Stimulated activated CD8-positive, alpha-beta memory T cell treated with anti-CD3 and anti-CD28 coated beads, Interleukin-2, amount 100 ng/mL, for 48 hours (primary cell): ENCODE measurements at regions not wholly inside any gene's neighbourhood (a gene's known extent, or its start where the extent isn't known, plus 50 kb on each side); places are given as distances from the start of the nearest gene placed in this dataset.
"Not testable (repeated sequence)": the region's sequence is repeated elsewhere in the genome, so short reads cannot be mapped to it uniquely, and the experiment has no call there.

ENCODE experiments used
- DNase-seq, 2 donors: peaks; one replicate each; pipeline ENCODE4 v3.0.0-alpha.2; 2020; ENCODE audit warnings: low read depth in 2 of 2

DNA sequence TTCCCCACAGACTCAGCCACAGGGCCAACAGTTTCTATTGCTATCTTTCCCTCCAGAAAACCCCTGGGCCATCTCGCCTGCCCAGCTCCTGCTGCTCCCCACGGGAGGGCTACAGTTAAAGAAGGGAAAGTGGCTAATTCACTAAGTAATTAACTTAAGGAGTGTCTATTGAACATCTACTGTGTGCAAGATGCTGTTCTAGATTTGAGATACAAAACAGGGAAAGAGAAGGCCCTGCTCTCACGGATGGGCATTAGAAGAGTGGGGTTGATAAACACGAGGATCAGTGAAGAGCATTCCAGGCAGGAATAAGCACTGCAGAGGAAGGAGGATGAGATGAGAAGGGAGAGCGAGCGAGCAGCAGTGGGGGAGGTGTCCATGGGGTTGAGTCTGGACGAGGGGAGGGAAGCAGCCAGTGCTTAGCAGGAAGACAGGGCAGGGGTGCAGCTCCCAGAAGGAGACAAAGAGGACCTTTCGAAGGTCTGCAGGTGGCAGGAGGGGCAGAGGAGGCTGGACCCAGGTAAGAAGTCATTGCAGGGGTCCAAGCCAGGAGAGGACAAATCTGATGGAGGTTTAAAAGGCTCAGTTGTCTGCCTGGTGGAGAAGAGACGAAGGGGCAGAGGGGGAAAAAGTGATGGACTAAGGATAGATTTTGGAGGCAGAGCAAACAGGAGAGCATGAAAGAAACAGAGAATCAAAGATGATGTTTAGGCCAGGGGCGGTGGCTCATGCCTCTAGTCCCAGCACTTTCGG is 64.7 kb downstream of the KLF15 start:
- DNase-seq, result no peak

DNA sequence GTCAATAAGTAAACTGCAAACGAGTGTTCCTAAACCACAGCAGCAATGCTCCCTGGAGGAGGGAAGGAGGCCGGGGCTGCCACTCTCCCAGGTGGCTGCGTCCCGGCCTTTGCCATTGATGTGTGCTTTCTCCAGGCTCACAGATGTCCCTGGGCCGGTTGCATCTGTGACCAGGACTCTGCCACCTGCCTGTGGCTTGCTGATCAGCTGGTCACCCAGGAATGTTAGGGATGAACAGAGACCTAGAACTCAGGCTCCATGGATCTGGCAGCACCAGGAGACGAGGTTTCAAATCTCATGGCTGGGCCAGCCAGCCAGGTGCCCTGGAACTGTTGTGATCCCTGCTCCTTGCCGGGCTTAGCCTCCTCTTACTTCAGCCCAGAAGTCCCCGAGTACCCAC is 65.7 kb downstream of the KLF15 start:
- no peak for DNase-seq

DNA sequence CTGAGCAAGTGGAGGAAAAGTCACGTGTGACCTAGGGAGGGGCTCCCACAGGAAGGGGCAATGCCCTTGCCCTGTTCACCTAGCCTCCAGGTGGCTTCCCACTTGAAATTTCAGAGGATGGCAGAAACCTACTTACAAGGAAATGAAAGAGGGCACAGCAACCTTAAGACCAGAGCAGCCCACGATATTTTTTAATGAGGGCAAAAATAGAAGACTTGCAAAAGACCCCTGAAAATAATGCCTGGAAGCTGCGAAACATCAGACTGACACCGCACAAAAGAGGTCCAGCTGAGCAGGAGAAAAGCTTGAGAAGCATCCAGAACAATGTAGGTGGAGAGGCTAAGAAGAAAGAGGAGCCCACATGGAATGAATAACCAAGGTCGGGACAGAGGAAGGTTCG is 66.1 kb downstream of the KLF15 start:
- no peak for DNase-seq

DNA sequence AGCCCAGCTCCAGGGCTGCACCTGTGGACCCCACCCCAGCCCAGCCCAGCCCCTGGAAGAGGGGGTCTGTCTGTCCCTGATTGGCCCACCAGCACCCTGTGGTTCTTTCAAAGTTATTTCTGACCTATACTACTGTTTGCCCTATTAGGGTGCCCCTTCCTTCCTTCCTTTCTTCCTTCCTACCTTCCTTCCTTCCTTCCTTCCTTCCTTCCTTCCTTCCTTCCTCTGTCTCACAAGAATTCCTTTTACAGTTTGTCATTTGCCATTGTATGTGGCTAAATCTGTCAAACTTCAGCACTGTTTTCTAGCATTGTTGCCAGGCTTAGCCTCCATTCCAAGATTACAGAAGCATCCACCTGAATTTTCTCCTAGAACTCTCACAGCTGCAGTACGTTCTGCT is 66.9 kb downstream of the KLF15 start:
- DNase-seq, result no peak

DNA sequence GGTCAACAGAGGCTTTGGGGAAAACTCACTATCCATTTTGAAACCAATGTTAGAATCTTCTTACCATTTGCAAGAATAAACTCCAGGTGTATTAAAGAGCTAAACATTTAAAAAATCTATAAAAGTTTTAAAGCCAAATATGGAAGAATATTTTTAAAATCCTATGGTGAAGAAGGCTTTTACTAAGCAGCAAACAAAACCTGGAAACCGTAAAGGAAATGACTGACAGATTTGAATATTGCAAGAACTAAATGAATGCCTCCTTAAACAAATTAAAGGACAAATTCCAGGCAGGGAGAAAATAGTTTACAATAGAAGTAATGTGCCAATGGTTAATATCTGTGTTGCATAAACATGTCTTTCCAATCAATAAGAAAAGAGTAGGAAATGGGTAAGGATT is 68.1 kb downstream of the KLF15 start:
- no peak for DNase-seq

DNA sequence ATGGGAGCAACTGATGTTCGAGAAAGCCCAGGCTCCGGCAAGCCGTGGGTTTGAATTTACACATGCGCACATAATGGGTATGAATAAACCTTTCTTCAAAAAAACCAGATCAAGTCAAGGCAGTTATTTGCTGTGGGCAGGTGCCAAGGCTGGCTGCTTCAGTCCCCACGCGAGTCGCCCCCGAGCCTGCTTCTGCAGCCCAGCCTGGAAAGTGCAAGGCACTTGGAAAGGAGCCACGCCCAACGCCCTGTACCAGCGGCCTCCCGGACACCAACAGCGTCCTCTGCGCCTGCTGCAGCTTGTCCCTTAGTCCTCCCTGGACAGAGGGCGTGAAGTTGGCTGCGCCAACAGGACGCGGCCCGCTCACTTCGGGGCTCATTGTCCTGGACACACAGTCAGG is 68.9 kb downstream of the KLF15 start:
- DNase-seq, result no peak

DNA sequence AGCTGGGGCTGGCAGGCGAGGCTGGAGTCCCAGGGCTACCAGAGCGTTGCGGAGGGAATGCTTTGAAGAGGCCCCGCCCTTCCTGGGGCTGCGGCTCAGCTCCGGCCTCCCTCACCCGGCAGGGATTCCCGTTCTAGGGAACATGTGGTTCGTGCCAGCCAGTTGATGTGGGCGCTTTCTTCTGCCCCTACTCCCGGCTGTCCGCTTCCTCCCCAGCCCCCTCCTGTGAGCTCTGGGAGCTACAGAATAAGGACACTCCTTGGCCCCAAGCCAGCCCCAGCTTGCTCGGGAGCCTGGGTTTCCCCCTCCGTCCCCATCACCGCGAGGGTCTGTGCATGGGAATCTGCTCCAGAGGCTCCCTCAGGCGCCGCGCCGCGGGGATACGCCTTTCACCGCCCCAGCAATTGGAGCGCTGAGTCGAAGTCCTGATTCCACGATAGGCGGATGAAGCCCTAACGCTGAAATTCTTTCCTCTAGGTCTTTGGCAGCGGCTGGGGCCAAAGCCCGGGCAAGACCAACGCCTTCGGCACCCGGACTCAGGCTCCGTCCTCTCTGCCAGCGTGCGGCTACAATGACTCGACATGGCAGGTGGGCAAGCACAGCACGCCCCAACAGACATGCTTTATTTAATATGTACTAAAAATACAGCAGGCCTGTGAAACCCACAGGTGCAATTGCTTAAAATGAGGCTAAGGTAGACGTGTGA is 69.5 kb downstream of the KLF15 start:
- no peak for DNase-seq

DNA sequence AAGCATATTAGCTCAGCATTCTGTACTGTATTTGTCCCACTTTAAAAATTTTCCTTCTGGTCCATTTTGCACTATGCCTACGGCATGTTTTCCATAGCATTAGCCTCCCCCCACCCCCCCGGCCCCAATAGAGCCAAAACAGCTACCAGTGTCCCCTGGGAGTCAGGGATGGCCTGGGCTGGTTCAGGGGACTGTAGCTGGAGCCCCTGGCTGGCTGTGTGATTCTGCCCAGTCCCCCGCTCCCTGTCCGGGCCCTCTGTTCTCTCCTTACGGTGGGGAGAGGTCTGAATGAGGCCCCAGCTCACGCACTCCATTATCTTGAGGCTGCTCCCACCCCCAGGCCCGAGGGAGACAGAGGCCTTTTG is 70.1 kb downstream of the KLF15 start:
- no peak for DNase-seq

DNA sequence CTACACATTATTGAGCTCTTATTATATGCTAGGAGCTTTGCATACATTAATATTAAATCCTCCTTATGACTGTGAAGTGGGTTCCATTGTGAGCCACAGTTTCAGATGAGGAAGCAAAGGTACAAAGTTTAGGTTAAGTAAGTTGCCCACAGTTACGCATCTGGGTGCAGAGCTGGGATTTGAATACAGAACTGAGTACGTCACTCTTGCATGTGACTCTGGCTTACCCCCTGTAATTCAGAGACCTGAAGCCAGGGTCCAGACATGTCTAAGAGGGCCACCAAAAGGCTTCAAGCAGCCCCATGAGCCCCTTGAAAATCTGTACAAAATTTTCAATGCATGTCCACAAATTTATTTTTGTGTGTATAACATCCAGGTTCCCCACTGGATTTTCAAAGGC is 71.8 kb downstream of the KLF15 start:
- DNase-seq, result no peak

DNA sequence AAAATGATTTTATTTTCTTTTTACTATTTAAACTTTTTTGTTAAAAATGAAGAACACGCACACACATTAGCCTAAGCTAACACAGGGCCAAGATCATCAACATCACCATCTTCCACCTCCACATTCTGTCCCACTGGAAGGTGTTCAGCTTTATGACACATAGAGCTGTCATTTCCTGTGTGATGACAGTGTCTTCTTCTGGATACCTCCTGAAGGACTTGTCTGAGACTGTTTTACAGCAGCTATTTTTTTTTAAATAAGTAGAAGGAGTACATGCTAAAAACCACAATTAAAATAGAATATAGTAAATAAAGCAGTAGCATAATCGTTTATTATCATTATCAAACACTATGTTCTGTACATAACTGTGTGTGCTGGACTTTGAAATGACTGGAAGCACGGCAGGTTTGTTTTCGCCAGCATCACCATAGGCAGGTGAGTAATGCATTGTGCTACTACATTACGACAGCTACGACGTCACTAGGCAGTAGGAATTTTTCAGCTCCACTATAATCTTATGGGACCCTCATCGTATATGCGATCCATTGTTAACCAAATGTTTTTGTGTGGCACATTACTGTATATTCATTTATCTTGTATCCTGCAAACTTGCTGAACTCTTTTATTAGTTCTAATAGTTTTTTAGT is 72.8 kb downstream of the KLF15 start:
- no peak for DNase-seq

DNA sequence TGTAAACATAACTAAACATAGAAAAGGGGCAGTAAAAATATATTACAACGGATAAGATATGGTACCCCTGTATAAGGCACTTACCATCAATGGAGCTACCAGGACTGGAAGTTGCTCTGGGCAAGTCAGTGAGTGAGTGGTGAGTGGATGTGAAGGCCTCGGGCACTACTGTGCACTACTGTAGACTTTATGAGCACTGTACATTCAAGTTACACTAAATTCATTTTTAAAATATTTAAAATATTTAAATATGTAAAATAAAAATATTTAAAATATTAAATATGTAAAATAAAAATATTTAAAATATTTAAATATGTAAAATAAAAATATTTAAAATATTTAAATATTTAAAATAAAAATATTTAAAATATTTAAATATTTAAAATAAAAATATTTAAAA is 73.6 kb downstream of the KLF15 start:
- not testable (repeated sequence) for DNase-seq

DNA sequence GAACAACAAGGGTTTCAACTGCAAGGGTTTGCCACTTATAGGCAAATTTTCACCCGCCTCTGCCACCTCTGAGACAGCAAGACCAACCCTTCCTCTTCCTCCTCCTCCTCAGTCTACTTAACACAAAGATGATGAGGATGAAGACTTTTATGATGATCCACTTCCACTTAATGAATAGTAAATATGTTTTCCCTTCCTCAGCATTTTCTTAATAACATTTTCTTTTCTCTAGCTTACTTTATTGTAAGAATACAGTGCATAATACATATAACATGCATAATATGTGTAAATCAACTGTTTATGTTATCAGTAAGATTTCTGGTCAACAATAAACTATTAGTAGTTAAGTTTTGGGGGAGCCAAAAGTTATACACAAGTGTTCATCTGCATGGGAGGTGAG is 77.4 kb downstream of the KLF15 start:
- no peak for DNase-seq

DNA sequence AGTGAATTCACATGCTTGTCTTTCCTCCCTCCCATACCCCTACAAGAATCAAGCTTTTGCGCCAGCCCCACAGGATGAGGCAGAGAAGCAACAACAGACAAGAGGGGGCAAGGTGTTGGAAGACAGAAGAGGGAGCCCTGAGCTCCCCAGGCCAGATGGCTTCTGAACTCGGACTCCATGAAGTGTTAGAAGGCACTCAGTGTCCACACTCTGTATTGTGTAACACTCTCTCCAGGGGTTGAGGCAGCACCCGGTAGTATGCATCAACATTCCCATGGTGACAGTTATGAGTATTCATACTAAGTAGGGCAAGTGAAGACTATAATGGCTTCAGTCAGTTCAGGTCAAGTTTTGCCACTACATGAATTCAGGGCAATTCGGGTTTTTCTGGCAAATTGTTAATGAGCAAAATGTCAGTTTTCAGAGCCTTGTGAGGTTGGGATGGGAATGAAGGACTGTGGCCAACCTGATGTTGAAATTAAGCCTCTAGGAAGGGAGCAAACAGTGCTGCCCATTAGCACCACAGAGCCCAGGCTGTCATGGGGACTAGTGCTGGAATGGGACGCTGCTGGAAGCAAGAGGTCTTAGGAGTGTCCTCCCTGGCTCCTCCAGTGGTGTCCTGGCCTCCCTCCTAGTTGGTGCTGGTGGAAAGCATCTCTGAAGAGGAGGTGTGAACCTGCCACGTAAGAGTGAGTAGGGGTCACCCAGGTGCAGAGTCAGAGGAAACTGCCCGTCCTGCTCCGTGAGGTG is 79.4 kb downstream of the KLF15 start:
- DNase-seq, result no peak

DNA sequence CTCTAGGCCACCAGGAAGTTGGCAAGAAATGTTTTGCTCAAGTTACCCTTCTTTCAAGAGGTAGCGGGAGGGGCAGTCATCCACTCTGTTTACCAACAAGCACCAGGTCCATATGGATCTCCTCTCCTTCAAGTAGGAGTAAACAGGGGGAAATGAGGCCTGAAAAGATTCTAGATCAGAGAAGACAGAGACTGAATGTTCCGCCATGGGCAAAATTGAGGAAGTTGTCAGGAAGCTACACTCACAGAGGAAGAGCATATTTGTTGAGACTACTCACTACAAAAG is 81.6 kb downstream of the KLF15 start:
- DNase-seq, result no peak

DNA sequence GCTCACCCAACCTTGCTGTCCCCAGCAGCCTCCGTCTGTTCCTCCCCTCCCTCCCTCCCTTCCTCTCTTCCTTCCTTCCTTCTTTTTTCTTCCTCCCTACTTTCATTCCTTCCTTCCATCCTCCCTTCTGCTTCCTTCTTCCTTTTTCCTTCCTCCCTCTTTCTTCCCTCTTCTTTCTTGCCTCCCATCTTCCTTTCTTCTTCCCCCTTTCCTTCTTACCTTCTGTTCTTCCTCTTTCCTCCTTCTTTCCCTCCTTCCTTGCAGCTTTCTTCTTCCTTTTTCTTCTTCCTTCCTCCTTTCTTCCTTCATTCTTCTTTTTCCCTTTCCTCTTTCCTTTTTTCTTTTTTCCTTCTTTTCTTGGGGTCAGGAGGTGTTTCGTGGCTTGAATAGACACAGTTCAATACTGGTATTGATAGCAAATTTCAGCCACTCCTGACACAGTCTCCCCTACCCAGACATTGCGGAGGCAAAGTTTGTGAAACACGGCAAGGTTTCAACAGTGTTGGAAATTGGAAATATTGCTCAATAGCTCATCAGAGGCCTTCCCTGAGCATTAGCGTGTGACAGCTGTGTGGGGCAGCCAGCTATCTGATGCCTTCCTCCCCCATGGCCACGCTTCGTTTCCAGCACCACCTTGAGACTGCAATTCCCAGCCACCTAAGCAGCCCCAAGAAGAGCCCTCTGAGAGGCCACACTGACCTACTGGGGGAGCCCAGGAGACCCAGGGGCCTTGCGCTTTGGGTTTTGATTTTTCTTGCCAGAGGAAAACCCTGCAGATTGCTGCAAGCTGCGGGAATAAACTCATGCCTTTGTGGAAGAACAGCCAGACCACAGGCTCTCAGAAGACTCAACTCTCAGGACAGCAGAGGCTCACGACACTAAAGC is 82.2 kb downstream of the KLF15 start:
- no peak for DNase-seq

DNA sequence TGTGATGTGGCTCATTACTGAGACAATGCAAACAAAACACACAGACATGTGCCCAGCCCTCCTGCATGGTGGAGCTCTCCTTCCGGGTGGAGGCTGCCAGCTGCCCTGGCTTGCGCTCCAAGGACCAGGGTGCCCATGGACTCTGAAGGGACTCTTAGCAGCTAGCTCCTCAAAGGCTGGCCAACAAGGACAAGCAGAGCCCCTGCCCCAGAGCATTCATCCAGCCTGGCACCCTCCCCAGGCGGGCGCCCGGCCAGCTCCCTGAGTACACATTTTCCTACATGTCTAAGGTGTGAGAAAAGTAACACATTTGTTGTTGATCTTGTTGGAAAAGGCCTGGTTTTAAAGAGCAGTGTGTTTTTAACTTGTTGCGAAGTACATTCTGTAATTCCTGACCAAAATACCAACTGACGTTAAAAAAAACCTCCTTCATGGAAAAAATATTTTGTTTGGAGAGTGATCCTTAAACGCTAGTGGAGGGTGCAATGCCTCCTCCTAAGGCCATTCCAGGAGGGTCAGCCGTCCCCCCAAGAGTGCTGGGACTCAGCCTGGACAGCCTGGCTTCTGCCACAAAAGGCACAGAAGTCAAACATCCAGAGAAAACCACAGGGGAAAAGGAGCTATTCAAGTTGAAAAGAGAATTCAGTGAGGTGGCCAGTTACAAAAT is 86.9 kb downstream of the KLF15 start:
- no peak for DNase-seq

DNA sequence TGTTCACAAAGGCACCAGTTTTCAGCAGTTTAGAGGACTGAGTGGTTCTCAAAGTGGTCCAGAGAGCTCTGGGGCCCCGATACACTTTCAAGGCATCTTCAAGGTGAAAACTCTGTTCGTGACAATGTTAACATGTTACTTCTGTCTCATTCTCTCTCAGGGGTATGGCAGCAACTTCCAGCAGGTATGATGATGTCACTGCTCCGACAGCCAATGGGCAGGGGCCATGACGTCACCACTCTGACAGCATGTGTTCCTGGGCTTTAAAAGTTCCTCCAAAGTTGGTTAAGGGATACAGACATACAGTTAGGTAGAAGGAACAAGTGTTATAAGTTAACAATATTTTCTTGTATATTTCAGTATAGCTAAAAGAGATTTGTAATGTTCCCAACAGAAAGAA is 87.9 kb downstream of the KLF15 start:
- DNase-seq, result no peak

DNA sequence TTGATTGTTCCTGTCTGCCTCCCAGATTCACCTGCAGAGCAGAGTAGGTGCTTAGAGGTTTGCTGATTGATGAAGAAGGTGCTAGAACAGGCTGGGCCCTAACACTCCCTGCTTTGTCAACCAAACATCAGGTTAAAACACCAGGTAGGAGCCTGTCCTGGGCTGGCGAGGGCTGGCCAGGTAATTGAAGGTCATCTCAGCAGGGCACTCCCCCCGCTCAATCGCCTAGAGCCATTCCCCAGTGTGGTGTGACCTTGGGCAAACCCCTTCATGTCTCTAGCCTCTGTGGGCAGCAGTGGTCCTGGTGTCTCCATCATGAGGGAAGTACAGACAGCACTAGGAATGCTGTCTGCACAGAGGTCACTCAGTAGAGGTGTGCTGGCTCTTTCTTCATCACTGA is 88.3 kb downstream of the KLF15 start:
- DNase-seq, result no peak

DNA sequence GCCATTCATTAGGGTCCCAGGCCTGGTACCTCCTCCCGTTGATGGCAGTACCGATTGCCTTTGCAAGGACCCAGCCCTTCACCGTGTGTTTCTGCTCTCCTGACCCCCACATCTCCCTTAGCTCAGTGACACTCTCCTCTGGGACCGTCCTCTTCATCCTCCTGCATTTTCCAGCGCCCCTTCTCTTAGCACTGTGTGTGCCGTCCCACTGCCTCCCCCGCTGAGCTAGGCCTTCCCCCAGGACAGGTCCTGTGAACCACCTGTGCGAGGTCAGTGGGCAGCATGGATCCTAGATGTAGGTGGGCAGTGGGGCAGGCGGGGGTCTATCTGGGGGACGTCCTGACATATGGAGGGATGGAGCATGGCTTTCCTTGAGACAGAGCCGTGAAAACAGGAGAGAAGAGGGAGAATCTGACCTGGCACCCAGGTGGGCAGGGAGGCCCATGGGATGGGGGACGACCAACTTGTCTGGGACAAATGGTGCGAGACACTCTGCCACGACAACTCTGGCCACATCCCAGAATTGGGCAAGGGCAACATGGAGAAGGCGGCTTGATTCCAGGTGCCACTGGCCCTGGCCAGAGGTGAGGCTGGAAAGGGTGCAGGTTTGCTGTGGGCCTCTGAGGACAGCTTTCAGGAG is 87.7 kb upstream of the ALDH1L1 start:
- no peak for DNase-seq

DNA sequence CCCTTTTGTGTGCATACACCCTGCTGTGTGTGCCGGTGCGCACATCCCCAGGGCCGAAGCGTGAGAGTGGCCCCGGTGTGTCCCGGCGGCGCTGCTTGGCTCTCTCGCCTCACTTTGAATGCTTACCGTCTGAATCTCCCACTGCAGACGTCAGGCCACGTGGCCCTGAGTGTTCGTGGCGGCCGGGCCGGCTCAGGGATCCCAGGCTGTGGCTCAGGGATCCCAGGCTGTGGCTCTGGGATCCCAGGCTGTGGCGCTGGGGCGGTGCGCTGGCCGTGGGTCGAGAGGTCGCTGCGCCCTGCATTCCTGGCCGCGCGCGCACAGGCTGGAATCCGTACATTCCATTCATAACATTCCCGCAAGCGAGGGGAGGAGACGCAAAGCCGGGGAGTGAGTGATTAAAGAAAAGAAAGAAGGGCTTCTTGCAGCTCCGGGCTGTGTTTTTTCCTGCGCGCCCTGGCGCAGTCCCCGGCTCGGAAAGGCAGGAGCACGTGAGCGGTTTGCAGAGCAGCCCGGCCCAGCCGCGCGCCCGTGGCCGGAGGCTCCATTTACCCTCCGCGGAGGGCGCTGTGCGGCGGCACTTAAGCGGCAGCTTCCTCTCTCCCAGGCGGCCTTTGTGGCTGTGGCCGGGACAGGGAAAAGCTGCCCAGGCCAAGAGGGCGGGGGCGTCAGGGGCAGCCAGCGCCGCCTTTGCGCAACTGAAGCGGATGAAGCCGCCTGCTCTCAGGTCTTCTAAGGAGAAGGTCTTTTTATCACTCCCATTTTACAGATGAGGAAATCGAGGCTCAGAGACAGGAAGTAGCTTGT is 87.0 kb upstream of the ALDH1L1 start:
- no peak for DNase-seq
